AG08396 (cell line): ENCODE measurements at regions not wholly inside any gene's neighbourhood (a gene's known extent, or its start where the extent isn't known, plus 50 kb on each side); places are given as distances from the start of the nearest gene placed in this dataset.
A peak's percentile ranks its signal among the peaks of the same experiment; 100 is the strongest.

Source experiments
- DNase-seq: peaks from one replicate; pipeline ENCODE4 v3.0.0; 2012; ENCODE audit warnings: low spot score, mixed read lengths

- no peak for DNase-seq
These were observed 118.5 kb upstream of the NKX1-1 start for GRCh38 chr4:1524761-1525160.

GRCh38 chr4:1523907-1524636 lies 117.8 kb upstream of the NKX1-1 start:
- DNase-seq, result no peak

GRCh38 chr4:1523506-1523905 lies 117.3 kb upstream of the NKX1-1 start:
- DNase-seq, result no peak

GRCh38 chr4:1523033-1523432 lies 116.8 kb upstream of the NKX1-1 start:
- no peak for DNase-seq

- DNase-seq, result no peak
These were observed 116.4 kb upstream of the NKX1-1 start for GRCh38 chr4:1522606-1523005.

GRCh38 chr4:1521821-1522361 lies 115.6 kb upstream of the NKX1-1 start:
- no peak for DNase-seq

GRCh38 chr4:1520795-1521576 lies 114.7 kb upstream of the NKX1-1 start:
- DNase-seq, result peak; percentile 55

- DNase-seq, result no peak
These were observed 113.8 kb upstream of the NKX1-1 start for GRCh38 chr4:1519787-1520661.

GRCh38 chr4:1518997-1519700 lies 112.9 kb upstream of the NKX1-1 start:
- no peak for DNase-seq

GRCh38 chr4:1517592-1518411 lies 111.6 kb upstream of the NKX1-1 start:
- no peak for DNase-seq

GRCh38 chr4:1516881-1517480 lies 110.7 kb upstream of the NKX1-1 start:
- DNase-seq, result no peak

GRCh38 chr4:1516261-1516660 lies 110.0 kb upstream of the NKX1-1 start:
- DNase-seq, result no peak

GRCh38 chr4:1515763-1516162 lies 109.5 kb upstream of the NKX1-1 start:
- DNase-seq, result no peak

- DNase-seq, result no peak
These were observed 108.9 kb upstream of the NKX1-1 start for GRCh38 chr4:1515156-1515555.

GRCh38 chr4:1514612-1515011 lies 108.4 kb upstream of the NKX1-1 start:
- no peak for DNase-seq

GRCh38 chr4:1513936-1514483 lies 107.8 kb upstream of the NKX1-1 start:
- no peak for DNase-seq

- peak; percentile 71 for DNase-seq
These were observed 106.8 kb upstream of the NKX1-1 start for GRCh38 chr4:1512738-1513660.

GRCh38 chr4:1512051-1512737 lies 106.0 kb upstream of the NKX1-1 start:
- DNase-seq, result no peak
